GM23338 (cell line): ENCODE measurements at regions not wholly inside any gene's neighbourhood (a gene's known extent, or its start where the extent isn't known, plus 50 kb on each side); places are given as distances from the start of the nearest gene placed in this dataset.

Experiments
- ATAC-seq: fragments of 200-7000 bp; cut with Tn5 transposase; 3 replicates; pipeline ENCODE4 v1.9.1; 2020
- DNase-seq: peaks from one replicate; pipeline ENCODE4 v3.0.0-alpha.2; 2015; ENCODE audit warnings: low spot score
- H2AFZ ChIP-seq: fragments of 200-600 bp; sonication (generic); 2 replicates; pipeline ENCODE4 v1.8.0; 2016; ENCODE audit warnings: antibody characterized with exemption, mild to moderate bottlenecking, moderate library complexity
- H3F3A ChIP-seq: fragments of 200-600 bp; sonication (generic); replicated peaks from 2 replicates; pipeline ENCODE4 v1.8.0; 2017; ENCODE audit warnings: antibody characterized with exemption, mixed run types, low read depth
- H3K27ac ChIP-seq: fragments of 200-600 bp; sonication (generic); 2 replicates; pipeline ENCODE4 v1.6.1; 2016; ENCODE audit warnings: low read depth
- H3K27me3 ChIP-seq: fragments of 200-600 bp; sonication (generic); 2 replicates; pipeline ENCODE4 v1.8.0; 2016; ENCODE audit warnings: mild to moderate bottlenecking, mixed run types, moderate library complexity; ENCODE audit not compliant: insufficient read depth
- H3K36me3 ChIP-seq: fragments of 200-600 bp; sonication (generic); 2 replicates; pipeline ENCODE4 v1.8.0; 2016; ENCODE audit warnings: mild to moderate bottlenecking; ENCODE audit not compliant: insufficient read depth
- H3K4me1 ChIP-seq: fragments of 200-600 bp; sonication (generic); 2 replicates; pipeline ENCODE4 v1.8.0; 2016; ENCODE audit warnings: mild to moderate bottlenecking, moderate library complexity; ENCODE audit not compliant: insufficient read depth
- H3K4me2 ChIP-seq: fragments of 200-600 bp; sonication (generic); 2 replicates; pipeline ENCODE4 v1.7.1; 2017; ENCODE audit warnings: mixed run types
- H3K4me3 ChIP-seq: fragments of 200-600 bp; sonication (generic); 2 replicates; pipeline ENCODE4 v1.6.1; 2016; ENCODE audit warnings: mixed run types
- H3K79me2 ChIP-seq: fragments of 200-600 bp; sonication (generic); replicated peaks from 2 replicates; pipeline ENCODE4 v1.8.0; 2017; ENCODE audit warnings: mild to moderate bottlenecking; ENCODE audit not compliant: insufficient read depth
- H3K9me2 ChIP-seq: fragments of 200-600 bp; sonication (generic); 2 replicates; pipeline ENCODE4 v1.8.0; 2017; ENCODE audit not compliant: insufficient read depth
- H4K20me1 ChIP-seq: fragments of 200-600 bp; sonication (generic); replicated peaks from 2 replicates; pipeline ENCODE4 v1.8.0; 2017; ENCODE audit warnings: mild to moderate bottlenecking; ENCODE audit not compliant: insufficient read depth
- H3K27ac Mint-ChIP-seq: 2 replicates; pipeline ENCODE4 v1.8.0; 2020; ENCODE audit warnings: inconsistent platforms, mild to moderate bottlenecking, moderate library complexity, mixed read lengths
- H3K27me3 Mint-ChIP-seq: 3 replicates; pipeline ENCODE4 v1.8.0; 2022; ENCODE audit warnings: low read depth, mild to moderate bottlenecking, moderate library complexity, mixed read lengths, inconsistent platforms; ENCODE audit not compliant: insufficient read depth, poor library complexity
- H3K36me3 Mint-ChIP-seq: 3 replicates; pipeline ENCODE4 v1.8.0; 2021; ENCODE audit warnings: low read depth, mild to moderate bottlenecking, inconsistent platforms, moderate library complexity, mixed read lengths
- H3K4me1 Mint-ChIP-seq: 3 replicates; pipeline ENCODE4 v1.8.0; 2020; ENCODE audit warnings: mild to moderate bottlenecking, inconsistent platforms, mixed read lengths
- H3K4me3 Mint-ChIP-seq: 3 replicates; pipeline ENCODE4 v1.8.0; 2021; ENCODE audit warnings: moderate library complexity, mild to moderate bottlenecking, inconsistent platforms, mixed read lengths
- H3K9me3 Mint-ChIP-seq: 3 replicates; pipeline ENCODE4 v1.8.0; 2020; ENCODE audit warnings: moderate library complexity, mild to moderate bottlenecking, inconsistent platforms, mixed read lengths
- CREB1 ChIP-seq: fragments of 250-450 bp; sonication (Bioruptor Pico); IDR thresholded peaks from 2 replicates; pipeline ENCODE4 v1.5.0; 2020; ENCODE audit warnings: low read depth, mild to moderate bottlenecking, moderate library complexity
- CTCF ChIP-seq, 2 experiments: fragments of 200-600 bp in 1 of 2; sonication (generic) in 1 of 2; conservative IDR thresholded peaks; 2 replicates each; pipeline versions ENCODE4 v1.5.1 to v1.6.1; 2016 to 2017; ENCODE audit warnings: antibody characterized with exemption in 2 of 2, low read depth in 2 of 2, mild to moderate bottlenecking in 2 of 2, moderate library complexity in 1 of 2
- ETS1 ChIP-seq: IDR thresholded peaks from 2 replicates; pipeline ENCODE4 v1.6.1; 2016; ENCODE audit warnings: antibody characterized with exemption
- EZH2 ChIP-seq: fragments of 200-600 bp; sonication (generic); IDR thresholded peaks from one replicate; pipeline ENCODE4 v1.8.0; 2017; ENCODE audit warnings: antibody characterized with exemption, mild to moderate bottlenecking, low read depth; ENCODE audit not compliant: unreplicated experiment
- EZH2phosphoT487 ChIP-seq: fragments of 200-600 bp; sonication (generic); IDR thresholded peaks from one replicate; pipeline ENCODE4 v1.8.1; 2018; ENCODE audit warnings: antibody characterized with exemption; ENCODE audit not compliant: unreplicated experiment
- JUNB ChIP-seq: IDR thresholded peaks from one replicate; pipeline ENCODE4 v1.6.1; 2016; ENCODE audit warnings: antibody characterized with exemption; ENCODE audit not compliant: unreplicated experiment
- NANOG ChIP-seq: IDR thresholded peaks from 2 replicates; pipeline ENCODE4 v1.6.1; 2016; ENCODE audit warnings: antibody characterized with exemption, borderline replicate concordance
- POLR2AphosphoS5 ChIP-seq: IDR thresholded peaks from 2 replicates; pipeline ENCODE4 v1.6.1; 2016; ENCODE audit warnings: antibody characterized with exemption, low read depth
- REST ChIP-seq: IDR thresholded peaks from one replicate; pipeline ENCODE4 v1.6.1; 2018; ENCODE audit warnings: antibody characterized with exemption; ENCODE audit not compliant: unreplicated experiment
- STAT1 ChIP-seq: IDR thresholded peaks from one replicate; pipeline ENCODE4 v1.6.1; 2016; ENCODE audit warnings: antibody characterized with exemption; ENCODE audit not compliant: unreplicated experiment
- ZNF114 ChIP-seq: fragments of 250-450 bp; sonication (Bioruptor Pico); IDR thresholded peaks from 2 replicates; pipeline ENCODE4 v1.5.0; 2020; ENCODE audit warnings: mild to moderate bottlenecking, moderate library complexity
- ZNF331 ChIP-seq: fragments of 250-450 bp; sonication (Bioruptor Pico); IDR thresholded peaks from 2 replicates; pipeline ENCODE4 v1.5.0; 2020; ENCODE audit warnings: low read depth, mild to moderate bottlenecking, moderate library complexity
- ZNF462 ChIP-seq: fragments of 250-450 bp; sonication (Bioruptor Pico); IDR thresholded peaks from 2 replicates; pipeline ENCODE4 v1.5.0; 2020; ENCODE audit warnings: mild to moderate bottlenecking, moderate library complexity

GRCh38 chr3:162213196-162213595, 716.6 kb downstream of the OTOL1 start:
- Histone ChIP-seq H3K36me3 (no peaks in the 10 kb centered on the region), H3K27ac (no peak overlapping the region), H3K4me2 (no peak overlapping the region), H3K9me2 (no peaks in the 10 kb centered on the region), H4K20me1 (no peaks in the 10 kb centered on the region), H3K27me3 (no peaks in the 10 kb centered on the region), H3K4me3 (no peak overlapping the region), H3F3A (no peaks in the 10 kb centered on the region), H3K4me1 (no peaks in the 10 kb centered on the region), H3K79me2 (no peaks in the 10 kb centered on the region), H2AFZ (no peak overlapping the region; the same call in 1 of the 2 replicates)
- Mint-ChIP-seq H3K9me3 (no peaks in the 10 kb centered on the region), H3K4me3 (no peak overlapping the region), H3K27ac (no peak overlapping the region), H3K4me1 (no peaks in the 10 kb centered on the region; the same call in 2 of the 3 replicates), H3K36me3 (no peaks in the 10 kb centered on the region), H3K27me3 (no peaks in the 10 kb centered on the region)
- no peak for DNase-seq
- TF ChIP-seq ZNF331 (CRISPR knock-in tag) (no peak), POLR2AphosphoS5 (no peak), CREB1 (no peak), JUNB (no peak), CTCF (conservative IDR thresholded peaks at IDR 0.05; ENCODE audit: low read depth in 2 of 2) (no peak), ETS1 (no peak), NANOG (no peak), EZH2 (no peak), REST (no peak), ZNF462 (no peak), ZNF114 (CRISPR knock-in tag) (no peak), EZH2phosphoT487 (no peak), STAT1 (no peak)
- no peak for ATAC-seq
